ENCODE measurements at regions not wholly inside any gene's neighbourhood (a gene's known extent, or its start where the extent isn't known, plus 50 kb on each side); places are given as distances from the start of the nearest gene placed in this dataset.

DNA sequence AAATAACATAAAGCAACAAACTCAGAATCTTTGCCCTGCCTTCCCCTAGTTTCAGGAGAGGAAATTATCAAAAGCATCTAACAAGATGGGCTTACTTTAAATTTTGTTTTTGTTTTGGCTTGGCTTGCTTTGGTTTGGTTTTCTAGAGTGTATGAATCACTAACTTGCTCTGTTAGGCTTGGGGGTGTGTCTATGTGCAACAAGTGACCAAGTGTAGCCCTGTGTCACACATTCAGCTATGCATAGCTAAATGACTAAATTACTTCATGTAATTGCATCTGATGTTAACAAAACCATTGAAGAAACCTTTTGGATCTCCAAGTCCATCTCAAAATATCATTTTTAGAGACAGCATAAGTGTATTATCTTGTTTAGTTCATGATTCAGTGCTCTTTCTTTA lies 251.0 kb downstream of the TFEC start:
- ChIA-PET CTCF (no interaction called here), POLR2A (no interaction called here)
- H3K9me3 ChIP-seq (ENCODE audit: control extremely low read depth in 1 of 3, control insufficient read depth in 2 of 3, insufficient read depth in 1 of 3, low read length in 2 of 3): no peaks in the 10 kb centered on the region
- no peak overlapping the region for H3K4me2 ChIP-seq (replicated peaks; ENCODE audit: low read depth, low read length, poor library complexity, severe bottlenecking)
- no peaks in the 10 kb centered on the region for H3K4me1 Mint-ChIP-seq
- H4K20me1 ChIP-seq (ENCODE audit: control insufficient read depth, insufficient read depth, low read length, poor library complexity, severe bottlenecking): no peaks in the 10 kb centered on the region
- H3K4me1 ChIP-seq (ENCODE audit: control insufficient read depth in 2 of 2, insufficient read depth in 2 of 2, low read length in 2 of 2): no peaks in the 10 kb centered on the region
- no peak overlapping the region for H2AFZ ChIP-seq (ENCODE audit: insufficient read depth, low read depth, low read length, poor library complexity, severe bottlenecking)
- H3K79me2 ChIP-seq (ENCODE audit: control insufficient read depth, insufficient read depth, low read length): no peaks in the 10 kb centered on the region
- H3K27ac ChIP-seq (ENCODE audit: low read length in 2 of 2): no peak overlapping the region
- no peaks in the 10 kb centered on the region for H3K27me3 Mint-ChIP-seq
- DNase-seq (no peak), ATAC-seq (ENCODE audit: low read depth) (no peak)
- H3K27me3 ChIP-seq (replicated peaks in 1 of 4; ENCODE audit: control extremely low read depth in 1 of 4, control insufficient read depth in 3 of 4, insufficient read depth in 4 of 4, low read length in 3 of 4): no peaks in the 10 kb centered on the region
- no peak overlapping the region for H3K9ac ChIP-seq (ENCODE audit: low read length)
- H3K27ac Mint-ChIP-seq: no peak overlapping the region
- TF ChIP-seq EZH2 (IDR thresholded peaks at IDR 0.05; ENCODE audit: borderline replicate concordance, insufficient read depth, low read depth, low read length, poor library complexity, severe bottlenecking): no peak
- TF ChIP-seq, protein P1, sequence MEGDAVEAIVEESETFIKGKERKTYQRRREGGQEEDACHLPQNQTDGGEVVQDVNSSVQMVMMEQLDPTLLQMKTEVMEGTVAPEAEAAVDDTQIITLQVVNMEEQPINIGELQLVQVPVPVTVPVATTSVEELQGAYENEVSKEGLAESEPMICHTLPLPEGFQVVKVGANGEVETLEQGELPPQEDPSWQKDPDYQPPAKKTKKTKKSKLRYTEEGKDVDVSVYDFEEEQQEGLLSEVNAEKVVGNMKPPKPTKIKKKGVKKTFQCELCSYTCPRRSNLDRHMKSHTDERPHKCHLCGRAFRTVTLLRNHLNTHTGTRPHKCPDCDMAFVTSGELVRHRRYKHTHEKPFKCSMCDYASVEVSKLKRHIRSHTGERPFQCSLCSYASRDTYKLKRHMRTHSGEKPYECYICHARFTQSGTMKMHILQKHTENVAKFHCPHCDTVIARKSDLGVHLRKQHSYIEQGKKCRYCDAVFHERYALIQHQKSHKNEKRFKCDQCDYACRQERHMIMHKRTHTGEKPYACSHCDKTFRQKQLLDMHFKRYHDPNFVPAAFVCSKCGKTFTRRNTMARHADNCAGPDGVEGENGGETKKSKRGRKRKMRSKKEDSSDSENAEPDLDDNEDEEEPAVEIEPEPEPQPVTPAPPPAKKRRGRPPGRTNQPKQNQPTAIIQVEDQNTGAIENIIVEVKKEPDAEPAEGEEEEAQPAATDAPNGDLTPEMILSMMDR (IDR thresholded peaks at IDR 0.05): no peak
- H3K36me3 ChIP-seq (replicated peaks in 1 of 2; ENCODE audit: control extremely low read depth in 1 of 2, control insufficient read depth in 1 of 2, extremely low read depth in 1 of 2, insufficient read depth in 2 of 2, low read length in 1 of 2): no peaks in the 10 kb centered on the region
- H3K4me3 Mint-ChIP-seq: no peak overlapping the region
- intact Hi-C loops (cut with micrococcal nuclease): no loop called here
- H3K4me3 ChIP-seq (ENCODE audit: control extremely low read depth in 1 of 5, extremely low read depth in 1 of 5, insufficient read depth in 1 of 5, low read depth in 2 of 5, low read length in 4 of 5): no peak overlapping the region
- no peaks in the 10 kb centered on the region for H3K9me3 Mint-ChIP-seq (ENCODE audit: insufficient read depth)

DNA sequence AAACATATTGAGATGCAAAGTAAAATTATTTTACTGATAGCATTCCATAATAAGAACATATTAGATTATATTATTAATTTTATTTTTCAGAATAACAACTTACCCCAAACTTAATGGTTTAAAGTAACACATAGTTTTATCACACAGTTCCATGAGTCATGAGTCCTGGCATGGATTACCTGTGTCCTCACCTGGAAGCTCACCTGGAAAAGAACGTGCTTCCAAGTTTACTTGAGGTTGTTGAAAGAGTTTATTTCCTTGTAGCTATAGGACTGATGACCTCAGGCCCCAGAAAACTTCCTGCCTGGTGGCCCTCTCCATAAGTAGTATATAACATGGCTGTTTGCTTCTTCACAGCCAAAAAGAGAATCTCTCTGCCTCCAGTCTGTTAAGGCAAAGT lies 254.6 kb downstream of the TFEC start:
- Histone ChIP-seq H2AFZ (ENCODE audit: insufficient read depth, low read depth, low read length, poor library complexity, severe bottlenecking) (no peak overlapping the region), H3K79me2 (ENCODE audit: control insufficient read depth, insufficient read depth, low read length) (no peaks in the 10 kb centered on the region), H3K27ac (ENCODE audit: low read length in 2 of 2) (no peak overlapping the region), H3K4me2 (replicated peaks; ENCODE audit: low read depth, low read length, poor library complexity, severe bottlenecking) (no peak overlapping the region), H3K9ac (ENCODE audit: low read length) (no peak overlapping the region), H3K4me1 (ENCODE audit: control insufficient read depth in 2 of 2, insufficient read depth in 2 of 2, low read length in 2 of 2) (no peaks in the 10 kb centered on the region), H3K36me3 (replicated peaks in 1 of 2; ENCODE audit: control extremely low read depth in 1 of 2, control insufficient read depth in 1 of 2, extremely low read depth in 1 of 2, insufficient read depth in 2 of 2, low read length in 1 of 2) (no peaks in the 10 kb centered on the region), H3K9me3 (ENCODE audit: control extremely low read depth in 1 of 3, control insufficient read depth in 2 of 3, insufficient read depth in 1 of 3, low read length in 2 of 3) (no peaks in the 10 kb centered on the region), H4K20me1 (ENCODE audit: control insufficient read depth, insufficient read depth, low read length, poor library complexity, severe bottlenecking) (no peaks in the 10 kb centered on the region), H3K27me3 (replicated peaks in 1 of 4; ENCODE audit: control extremely low read depth in 1 of 4, control insufficient read depth in 3 of 4, insufficient read depth in 4 of 4, low read length in 3 of 4) (no peaks in the 10 kb centered on the region), H3K4me3 (ENCODE audit: control extremely low read depth in 1 of 5, extremely low read depth in 1 of 5, insufficient read depth in 1 of 5, low read depth in 2 of 5, low read length in 4 of 5) (no peak overlapping the region)
- TF ChIP-seq EZH2 (IDR thresholded peaks at IDR 0.05; ENCODE audit: borderline replicate concordance, insufficient read depth, low read depth, low read length, poor library complexity, severe bottlenecking): no peak
- TF ChIP-seq, protein P1 (IDR thresholded peaks at IDR 0.05): no peak
- Mint-ChIP-seq H3K4me3 (no peak overlapping the region), H3K9me3 (ENCODE audit: insufficient read depth) (no peaks in the 10 kb centered on the region), H3K27ac (no peak overlapping the region), H3K4me1 (no peaks in the 10 kb centered on the region), H3K27me3 (no peaks in the 10 kb centered on the region)
- intact Hi-C loops (cut with micrococcal nuclease): no loop called here
- CTCF ChIA-PET: no interaction called here
- DNase-seq (no peak), ATAC-seq (ENCODE audit: low read depth) (no peak)
- POLR2A ChIA-PET: no interaction called here
- WGBS (ENCODE audit: insufficient coverage): no CpG with 5 or more reads among the region's 1 CpG
